Left kidney (tissue), 1 donor: ENCODE measurements at regions not wholly inside any gene's neighbourhood (a gene's known extent, or its start where the extent isn't known, plus 50 kb on each side); places are given as distances from the start of the nearest gene placed in this dataset.

Experiments
- DNase-seq: peaks from one replicate; pipeline ENCODE4 v3.0.0-alpha.2; 2013

DNA sequence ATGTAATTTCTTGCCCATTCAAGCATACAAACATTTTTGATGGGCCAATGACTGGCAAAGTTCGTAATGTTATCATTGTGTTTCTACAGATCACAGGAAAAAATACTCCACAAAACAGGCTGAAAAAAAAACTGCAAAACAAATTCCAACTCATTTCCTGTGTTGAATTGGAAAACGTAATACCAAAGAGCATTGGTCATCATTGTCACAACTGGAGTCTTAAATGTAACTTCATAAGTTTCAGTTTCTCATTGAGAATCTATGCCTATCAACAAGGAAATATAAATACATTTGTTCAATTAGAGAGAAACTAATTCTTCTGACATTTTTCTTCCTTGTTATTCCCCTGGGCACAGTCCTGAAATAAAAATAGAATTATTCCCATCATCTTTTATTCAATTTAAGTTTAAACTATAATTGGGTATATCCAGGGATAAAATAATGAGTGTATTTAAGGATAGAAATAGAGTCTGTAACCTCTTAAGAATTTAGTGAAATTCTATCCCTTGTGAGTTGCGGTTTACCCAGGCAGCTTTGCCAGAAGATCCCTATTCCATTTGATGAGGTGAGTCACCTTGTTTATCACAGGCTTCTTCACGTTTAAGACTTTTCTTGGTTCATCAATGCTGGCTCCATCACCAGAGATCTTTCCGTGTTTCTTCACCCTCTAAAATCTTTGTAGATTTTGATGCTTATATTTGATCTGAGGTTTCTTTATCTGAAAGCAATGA is 112.7 kb upstream of the ITGA1 start:
- no peak for DNase-seq

DNA sequence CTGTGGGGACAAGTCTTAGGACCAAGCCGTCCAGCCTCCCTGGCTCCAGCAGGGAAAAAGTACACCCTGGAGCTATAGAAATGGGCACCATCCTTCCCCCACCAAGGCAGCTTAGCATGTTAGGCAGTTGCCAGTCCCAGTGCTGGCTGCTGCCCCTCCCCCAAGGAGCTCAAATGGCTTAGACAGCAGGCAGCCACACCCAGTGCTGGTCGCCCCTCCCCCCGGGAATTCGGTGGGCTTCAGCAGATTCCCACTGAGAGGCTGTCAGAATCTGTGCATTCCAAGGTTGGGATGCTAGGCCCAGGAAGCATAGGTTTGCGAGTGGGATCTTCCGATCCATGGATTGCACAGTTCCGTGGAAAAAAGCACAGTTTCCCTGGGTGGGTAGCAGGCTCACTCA is 105.2 kb upstream of the ITGA1 start:
- no peak for DNase-seq

DNA sequence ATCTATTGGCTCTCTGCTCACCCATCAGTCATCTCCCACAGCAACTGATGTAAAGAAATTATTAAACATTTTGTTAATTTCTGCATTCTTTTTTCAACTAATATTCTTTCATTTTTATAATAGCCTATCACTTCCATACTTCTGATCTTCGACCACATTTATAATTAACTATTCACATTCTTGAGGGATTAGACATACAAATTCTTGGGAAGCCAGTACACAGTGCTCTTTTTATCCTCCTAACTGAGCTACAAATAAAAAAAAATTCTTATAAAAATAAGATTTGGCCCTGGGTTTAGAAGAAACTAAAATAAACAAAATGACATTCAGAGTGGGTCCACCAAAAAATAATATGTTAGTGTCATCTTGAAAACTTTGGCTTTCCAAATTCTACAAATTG is 103.7 kb upstream of the ITGA1 start:
- no peak for DNase-seq

DNA sequence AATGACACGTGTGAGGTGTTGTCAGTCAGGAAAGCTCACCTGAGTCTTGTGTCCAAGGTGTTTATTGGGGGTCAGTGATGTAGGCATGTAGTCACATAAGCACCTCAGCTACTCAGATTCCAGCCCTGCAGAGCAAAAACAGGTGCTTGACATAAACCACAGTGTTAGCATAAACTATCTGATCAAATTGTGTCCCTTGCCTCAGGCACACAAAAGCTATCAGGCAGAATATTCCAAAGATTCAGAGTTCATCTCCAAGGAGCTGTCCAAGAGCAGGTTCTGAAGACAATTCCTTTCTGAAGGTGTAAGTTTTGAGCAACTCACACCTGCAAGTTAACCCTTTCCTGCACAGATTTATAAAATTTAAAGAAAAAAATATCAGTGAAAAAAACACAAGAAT is 102.2 kb upstream of the ITGA1 start:
- DNase-seq, result no peak

DNA sequence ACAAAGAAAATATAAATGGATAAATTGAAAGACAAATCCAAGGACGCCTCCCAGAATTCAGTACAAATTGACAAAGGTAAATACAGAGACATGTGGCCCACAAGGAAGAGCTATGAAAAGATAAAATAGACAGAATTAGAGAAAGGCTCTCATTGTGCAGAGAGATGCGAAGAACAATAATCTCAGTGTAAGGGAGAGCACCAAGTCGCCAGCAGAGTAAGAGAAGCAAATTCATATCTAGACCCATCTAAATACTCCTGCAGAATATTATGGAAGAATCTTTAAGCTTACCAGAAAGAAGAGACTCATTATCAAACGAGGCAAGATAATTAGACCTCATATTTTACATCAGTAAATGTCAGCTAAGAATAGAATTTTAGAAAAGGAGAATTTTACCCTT is 101.7 kb upstream of the ITGA1 start:
- no peak for DNase-seq

DNA sequence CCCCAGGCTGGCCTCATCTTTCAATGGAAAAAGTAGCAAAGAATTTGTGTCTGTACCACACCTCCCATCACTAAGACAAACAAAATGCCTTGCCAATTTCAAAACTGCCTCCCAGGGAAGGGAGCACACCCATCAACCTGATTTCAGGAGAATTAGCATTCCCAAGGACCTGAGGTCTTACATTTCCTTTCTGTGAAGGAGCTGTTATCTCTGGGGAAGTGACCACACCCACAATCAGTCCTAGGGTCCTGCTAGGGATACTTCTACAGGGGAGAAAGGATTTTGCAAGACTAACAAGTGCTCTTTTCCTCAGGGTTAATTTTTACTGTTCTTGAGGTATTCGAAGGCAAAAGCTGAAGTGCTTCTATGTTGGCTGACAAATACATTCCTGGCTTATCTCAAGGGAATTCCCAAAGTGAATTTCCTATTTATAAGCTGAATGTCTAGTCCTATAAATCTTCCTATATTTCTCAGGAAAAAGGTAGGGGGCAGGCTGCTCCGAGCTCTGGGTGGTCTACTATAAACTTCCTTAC is 97.4 kb upstream of the ITGA1 start:
- no peak for DNase-seq

DNA sequence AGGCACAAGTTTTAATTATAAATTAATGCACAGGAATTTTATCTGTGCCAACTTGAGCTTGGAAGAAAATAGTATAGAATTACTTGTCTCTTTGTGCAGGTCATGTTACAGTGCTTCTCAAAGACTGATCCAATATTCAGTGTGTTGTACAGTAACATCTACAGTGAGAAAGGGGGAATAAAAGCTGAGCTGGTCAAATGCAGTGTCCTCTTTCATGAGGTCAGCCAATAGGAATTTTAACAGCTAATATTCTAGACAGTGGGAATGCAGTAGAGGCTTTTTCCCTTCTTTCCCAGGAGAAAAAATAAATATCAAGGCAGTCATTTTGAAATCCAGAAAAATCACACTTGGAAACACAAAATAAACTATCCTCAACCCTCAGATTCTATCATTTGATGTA is 95.7 kb upstream of the ITGA1 start:
- DNase-seq, result no peak

DNA sequence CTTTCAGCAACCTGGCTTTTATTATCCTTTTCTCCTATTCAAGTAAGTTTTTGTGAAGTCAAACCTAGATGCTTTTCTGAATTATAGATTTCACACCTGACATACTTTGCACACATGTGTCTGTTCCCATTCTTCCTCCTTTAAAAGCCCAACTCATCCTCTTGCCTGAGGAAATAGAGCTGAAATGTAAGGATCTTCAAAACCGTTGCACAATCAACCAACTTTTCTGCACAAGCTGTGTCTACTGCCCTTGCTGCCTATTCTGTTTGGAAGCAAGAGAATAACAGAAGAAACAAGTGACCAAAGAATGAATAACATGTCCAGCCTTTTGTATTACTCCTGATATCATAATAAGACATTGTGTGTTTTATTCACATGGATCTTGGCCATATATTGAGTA is 95.1 kb upstream of the ITGA1 start:
- DNase-seq, result no peak

DNA sequence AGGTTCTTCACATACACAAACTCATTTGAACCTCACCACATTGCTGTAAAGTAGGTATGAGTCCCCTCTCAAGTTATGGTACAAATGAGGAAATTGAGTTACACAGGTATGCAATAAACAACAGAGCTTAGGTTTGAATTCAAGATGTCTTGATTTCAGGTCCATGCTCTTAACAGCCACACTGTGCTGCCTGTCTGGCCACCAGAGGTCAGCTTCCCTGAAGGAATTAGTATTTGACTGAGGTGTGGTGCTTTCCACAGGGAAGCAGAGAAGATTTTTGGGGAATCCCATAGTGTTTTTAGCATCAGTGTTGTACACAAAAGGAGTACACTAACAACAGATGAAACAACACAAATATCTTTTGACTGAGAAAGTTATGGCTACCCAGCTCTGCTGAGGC is 94.4 kb upstream of the ITGA1 start:
- no peak for DNase-seq

DNA sequence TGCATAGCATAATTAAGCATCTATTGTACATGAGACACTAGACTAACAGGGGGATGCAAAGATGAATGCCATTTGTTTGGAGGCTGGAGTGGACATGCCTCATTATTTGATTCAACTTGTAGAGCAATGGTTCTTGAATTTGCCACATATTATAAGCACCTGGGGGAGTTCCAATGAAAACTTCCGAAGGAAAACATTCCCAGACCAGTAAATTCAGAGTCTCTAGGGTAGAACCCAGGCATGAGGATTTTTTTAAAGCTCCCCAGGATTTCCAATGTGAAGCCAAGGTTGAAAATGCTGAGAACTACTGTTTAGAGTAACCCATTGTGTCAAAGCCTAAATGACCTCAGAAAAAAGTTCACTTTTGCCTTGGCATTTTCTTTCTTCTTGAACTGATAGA is 93.9 kb upstream of the ITGA1 start:
- DNase-seq, result no peak

DNA sequence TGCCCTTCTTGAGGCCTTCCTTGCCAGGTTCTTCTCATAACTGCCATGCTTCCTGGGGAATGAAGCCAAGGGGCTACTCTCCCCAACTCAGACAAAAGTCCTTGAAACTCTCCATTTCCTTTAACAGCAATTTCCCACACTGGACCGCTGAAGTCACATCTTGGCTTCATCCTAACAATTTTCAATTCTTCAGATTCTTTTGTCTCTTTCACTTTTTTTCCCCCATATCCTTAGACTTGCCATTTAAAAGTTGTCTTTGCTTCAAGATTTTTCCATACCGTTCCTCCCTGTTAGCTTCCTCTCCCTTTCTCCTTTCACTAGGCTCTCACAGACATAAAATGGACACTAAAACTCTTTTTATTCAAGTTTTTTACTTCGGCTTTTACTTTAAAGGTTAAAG is 93.1 kb upstream of the ITGA1 start:
- no peak for DNase-seq

DNA sequence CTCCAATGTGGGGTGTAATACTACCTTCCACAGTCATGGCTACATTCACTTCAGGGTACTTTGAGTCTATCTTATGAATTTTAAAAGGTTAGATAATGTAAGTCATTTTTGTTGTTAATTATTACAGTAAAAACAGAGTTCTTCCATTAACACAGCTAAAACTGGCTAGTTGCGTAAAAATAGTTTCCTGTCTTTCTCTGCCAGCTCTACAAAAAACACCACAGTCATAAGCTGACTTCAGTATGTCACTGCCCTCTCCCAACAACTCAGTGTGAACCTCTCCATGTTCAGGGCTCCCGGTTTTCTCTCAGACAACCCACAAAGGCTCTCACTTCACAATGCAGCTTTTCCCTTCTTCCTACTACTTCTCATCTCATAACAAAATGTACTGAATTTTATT is 84.8 kb upstream of the ITGA1 start:
- no peak for DNase-seq

DNA sequence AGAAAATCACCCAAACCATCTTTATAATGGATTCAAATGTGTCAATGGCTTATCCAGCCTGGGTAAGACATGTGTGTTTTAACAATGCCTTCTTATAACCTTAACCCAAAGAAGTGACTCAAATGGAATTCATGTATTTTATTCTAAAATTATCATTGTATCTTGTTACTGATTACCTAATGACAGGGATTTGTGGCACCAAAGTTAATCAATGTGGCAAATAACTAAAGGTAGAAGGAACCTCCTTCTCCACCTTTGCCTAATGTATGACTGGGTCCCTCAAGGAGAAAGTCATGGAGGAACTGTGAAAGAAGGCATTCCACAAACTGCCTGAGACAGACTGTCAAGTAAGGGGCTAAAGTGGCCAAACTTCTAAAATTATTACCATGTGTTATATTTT is 84.4 kb upstream of the ITGA1 start:
- DNase-seq, result no peak

DNA sequence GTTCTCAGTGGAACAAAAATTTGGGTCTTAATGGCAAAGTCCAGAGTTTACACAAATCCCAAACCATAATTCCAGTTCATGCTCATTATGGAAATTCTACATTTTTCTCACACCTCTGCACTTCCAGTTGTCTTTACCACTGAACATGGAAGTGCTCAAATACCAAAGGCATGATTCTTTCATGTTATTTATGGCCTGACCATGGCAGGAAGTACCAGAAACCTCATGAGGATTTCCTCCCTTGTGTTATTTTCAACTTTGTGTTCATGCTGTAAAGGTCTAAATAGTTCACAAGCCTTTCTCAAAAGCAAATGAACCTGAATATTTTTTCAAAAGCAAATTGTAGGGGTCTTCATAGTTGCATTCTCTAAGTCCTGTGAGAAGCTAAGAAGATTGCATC is 82.0 kb upstream of the ITGA1 start:
- no peak for DNase-seq

DNA sequence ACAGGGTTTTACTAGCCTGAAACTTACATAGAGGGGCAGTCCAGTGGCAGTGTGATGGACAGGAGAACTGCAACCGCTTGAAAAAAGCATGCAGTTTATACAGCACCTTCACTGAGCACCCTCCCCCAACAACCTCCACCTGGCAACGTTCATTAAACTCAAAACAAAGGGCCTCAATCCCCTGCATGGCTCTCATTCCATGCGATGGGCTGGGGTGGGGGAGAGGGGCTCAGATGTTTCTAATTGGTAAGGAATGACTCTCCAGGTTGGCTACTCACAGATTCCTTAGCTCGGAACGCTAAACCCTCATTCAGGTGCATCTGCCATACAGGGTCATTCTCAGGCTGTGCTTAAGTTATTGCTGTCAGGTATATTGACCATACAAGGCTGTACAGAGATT is 80.9 kb upstream of the ITGA1 start:
- no peak for DNase-seq

DNA sequence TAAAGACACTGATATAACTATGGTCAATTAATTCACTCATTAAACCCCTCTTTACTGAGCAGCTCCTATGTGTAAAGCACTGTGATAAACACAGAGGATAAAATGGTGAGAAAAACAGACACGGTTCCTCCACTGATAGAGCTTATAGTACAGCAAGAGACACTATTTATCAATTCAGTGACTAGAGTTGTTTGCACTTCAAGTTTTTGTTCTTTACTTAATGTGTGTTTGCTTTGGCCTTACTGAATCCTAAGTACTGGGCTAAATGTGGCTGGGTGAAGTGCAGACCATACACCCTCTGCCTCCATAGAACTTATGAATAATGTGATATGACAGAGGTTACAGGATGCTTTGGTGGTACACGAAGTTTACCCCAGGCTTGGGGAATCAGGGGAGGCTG is 80.1 kb upstream of the ITGA1 start:
- DNase-seq, result no peak

DNA sequence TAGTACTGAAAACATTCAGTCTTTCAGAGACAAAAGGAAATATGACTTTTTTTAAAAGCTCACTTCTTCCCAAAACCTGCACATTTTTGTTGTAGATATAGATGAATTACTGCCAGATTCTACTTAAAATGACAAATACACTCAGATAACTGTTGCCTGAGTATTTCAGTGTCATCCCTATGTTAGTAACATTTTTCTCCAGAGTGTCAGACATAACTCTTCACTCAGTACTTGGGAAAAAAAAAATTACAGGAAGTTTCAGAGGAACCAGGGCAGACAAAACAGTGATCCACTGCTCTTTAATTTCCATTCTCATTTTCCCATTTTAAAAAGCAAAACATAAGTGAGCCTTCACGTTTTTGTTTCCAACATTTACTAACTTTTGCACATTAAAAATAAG is 79.3 kb upstream of the ITGA1 start:
- DNase-seq, result no peak

DNA sequence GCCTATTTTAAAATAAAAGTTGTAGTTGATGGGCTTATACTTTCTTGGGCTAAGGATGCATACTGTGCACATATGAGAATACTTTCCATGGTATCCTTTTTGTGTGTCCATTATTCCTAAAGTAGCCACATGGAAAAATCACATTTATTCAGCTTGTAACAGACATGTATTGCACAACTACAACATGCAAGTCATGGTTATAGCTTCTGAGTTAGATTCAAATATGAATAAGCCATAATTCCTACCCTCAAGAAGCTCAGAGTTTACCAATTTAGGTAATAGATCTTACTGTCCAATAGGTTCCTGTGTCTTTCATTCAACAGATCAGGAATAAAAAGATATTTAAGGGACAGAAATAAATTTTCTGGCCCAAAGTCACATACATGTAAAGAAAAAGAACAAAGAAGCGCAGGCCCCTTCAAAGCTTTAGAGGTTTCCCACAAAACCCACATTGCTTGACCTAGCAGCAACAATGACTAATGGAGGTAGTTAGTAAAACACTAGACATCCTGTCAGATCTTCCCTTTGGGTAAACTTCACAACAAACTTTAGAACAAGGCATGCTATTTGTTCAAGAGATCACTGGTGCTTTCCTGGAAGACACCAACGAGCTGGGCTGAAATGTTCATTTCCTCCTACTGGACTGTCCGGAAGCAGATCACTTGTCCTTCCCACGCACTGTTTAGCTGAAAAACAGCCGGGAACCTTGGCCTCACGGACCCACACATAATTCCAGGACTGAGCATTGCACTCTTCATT is 78.4 kb upstream of the ITGA1 start:
- DNase-seq, result no peak

DNA sequence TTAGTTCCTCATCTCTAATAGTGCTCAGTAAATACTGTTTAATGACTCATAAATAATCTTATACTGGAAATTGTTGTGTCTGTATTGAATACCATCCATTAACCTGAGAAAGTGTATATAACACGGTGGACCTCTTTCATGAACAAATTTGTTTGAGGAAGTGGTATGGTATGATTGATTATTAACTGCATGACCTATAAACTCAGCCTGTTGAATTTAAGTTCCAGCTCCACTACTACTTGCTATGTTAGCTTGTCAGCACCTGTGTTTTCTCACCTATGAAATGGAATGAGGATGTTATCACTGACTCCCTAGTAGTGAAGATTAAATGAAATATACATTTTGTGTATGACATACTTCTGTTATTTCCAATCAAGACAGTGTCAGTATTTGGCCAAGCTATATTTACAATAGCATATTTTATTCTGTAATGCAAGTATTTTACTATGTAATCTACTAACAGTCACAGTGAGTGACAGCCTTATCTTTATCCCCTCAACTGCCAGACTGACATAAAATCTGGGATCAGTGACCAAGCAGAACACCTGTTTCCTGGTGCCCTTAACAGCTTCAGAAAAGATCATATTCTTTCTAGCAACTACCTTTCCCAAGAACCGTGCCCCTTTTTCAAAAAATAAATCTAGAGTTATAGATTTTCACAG is 77.3 kb upstream of the ITGA1 start:
- DNase-seq, result no peak

DNA sequence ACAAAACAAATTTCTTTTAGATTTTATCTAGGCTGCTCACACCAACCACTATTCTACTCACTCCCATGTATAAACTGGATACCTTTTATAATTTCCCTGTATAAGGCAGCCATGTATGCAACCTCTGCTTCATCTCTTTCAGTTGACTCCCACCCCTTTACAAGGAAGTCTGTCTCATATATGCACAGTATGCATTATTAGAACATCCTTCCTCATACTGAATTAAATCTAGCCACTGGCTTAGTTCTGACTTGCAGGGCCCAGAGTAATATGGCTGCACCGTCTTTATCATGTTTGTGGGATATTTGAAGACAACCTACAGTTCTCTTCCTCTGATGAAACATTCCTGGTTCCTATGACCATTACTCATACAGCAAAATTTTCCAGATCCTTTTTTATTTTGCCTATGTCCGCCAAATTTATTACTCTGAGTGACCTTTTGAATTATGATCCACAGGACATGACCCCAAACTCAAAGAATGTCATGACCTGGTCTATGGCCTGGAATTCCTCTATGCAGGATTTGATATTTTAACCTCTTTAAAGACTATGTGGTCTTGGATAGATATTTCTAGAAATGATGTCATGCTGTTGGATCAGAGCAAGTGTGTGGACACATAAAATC is 76.6 kb upstream of the ITGA1 start:
- no peak for DNase-seq

DNA sequence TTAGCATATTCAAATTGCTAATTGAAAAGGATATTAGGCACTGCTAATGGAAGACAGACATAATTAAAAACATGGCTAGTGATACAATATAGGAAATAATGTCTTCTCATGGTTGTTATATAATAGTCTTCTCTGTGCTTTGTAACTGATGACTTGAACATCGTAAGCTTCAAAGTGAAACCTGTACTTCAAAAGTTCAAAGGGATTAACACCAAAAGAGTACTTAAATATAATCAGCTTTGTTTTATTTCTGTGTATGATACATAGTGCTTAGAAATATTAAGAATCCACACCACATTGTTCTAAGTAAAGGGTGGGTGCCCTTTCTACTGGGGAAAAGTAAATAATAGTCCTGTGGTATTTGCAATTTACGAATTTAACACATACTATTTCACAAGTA is 75.4 kb upstream of the ITGA1 start:
- DNase-seq, result no peak

DNA sequence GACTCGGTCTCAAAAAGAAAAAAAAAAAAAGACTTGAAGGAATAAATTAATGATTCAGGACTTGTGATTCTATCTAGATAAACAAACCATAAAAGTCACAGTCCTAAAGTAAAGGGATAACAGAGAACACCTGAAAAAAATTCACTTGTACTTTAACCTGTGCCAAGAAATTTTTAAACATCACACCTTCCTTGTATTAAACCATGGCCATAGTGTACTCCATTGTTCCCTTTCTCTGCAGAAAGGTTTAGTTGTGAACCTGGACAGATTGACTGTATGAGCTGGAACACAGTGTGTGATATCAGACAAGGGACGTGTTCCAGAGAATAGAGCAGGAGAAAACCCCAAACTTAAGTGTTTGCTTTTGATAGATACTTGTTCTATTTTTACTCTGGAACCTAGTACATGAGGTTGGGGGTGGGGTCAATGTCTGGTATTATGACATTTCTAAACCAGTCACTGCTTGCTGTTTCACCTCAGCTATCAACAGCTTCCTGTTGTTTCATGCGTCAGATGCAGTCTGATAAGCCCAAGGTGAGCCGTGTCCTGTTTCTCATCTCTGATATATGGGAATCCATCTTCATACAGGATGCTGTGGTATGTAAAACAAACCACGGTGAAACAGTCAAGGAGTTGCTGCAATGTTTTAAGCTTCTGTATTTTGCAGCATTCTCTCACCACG is 62.5 kb upstream of the ITGA1 start:
- DNase-seq, result no peak
